Natural killer cell (primary cell): ENCODE measurements at regions not wholly inside any gene's neighbourhood (a gene's known extent, or its start where the extent isn't known, plus 50 kb on each side); places are given as distances from the start of the nearest gene placed in this dataset.

ENCODE experiments used
- ATAC-seq, 3 donors: fragments of 150-1000 bp in 2 of 3; fragments of 200-7000 bp in 1 of 3; cut with Tn5 transposase; 1 replicate in 1 of 3; 2 replicates in 2 of 3; pipeline ENCODE4 v1.10.0; 2021; ENCODE audit warnings: mild to moderate bottlenecking in 2 of 3, moderate library complexity in 2 of 3
- DNase-seq, 2 donors: peaks; one replicate each; pipeline versions ENCODE4 v3.0.0 to v3.0.0-alpha.2; 2013 to 2021; ENCODE audit warnings: mixed read lengths in 1 of 2
- H3K27ac ChIP-seq: one replicate; pipeline ENCODE4 v1.5.1; 2013; ENCODE audit warnings: mild to moderate bottlenecking, low read length
- H3K27me3 ChIP-seq: one replicate; pipeline ENCODE4 v1.6.1; 2013; ENCODE audit warnings: low read length; ENCODE audit not compliant: control insufficient read depth, insufficient read depth
- H3K36me3 ChIP-seq: one replicate; pipeline ENCODE4 v1.6.1; 2013; ENCODE audit warnings: low read length; ENCODE audit not compliant: control insufficient read depth, insufficient read depth
- H3K4me1 ChIP-seq: one replicate; pipeline ENCODE4 v1.6.1; 2013; ENCODE audit warnings: low read length; ENCODE audit not compliant: control insufficient read depth, insufficient read depth
- H3K4me3 ChIP-seq: one replicate; pipeline ENCODE4 v1.5.1; 2013; ENCODE audit warnings: low read length
- H3K9me3 ChIP-seq: one replicate; pipeline ENCODE4 v1.6.1; 2013; ENCODE audit warnings: low read length; ENCODE audit not compliant: control insufficient read depth, insufficient read depth
- H3K27ac Mint-ChIP-seq, 2 donors: one replicate each; pipeline ENCODE4 v1.8.0; 2022; ENCODE audit warnings: mild to moderate bottlenecking in 2 of 2, mixed read lengths in 2 of 2, moderate library complexity in 1 of 2
- H3K27me3 Mint-ChIP-seq, 2 donors: one replicate each; pipeline ENCODE4 v1.8.0; 2022; ENCODE audit warnings: low read depth in 2 of 2, mixed read lengths in 2 of 2
- H3K36me3 Mint-ChIP-seq: one replicate; pipeline ENCODE4 v1.8.0; 2022; ENCODE audit warnings: mixed read lengths
- H3K4me1 Mint-ChIP-seq, 2 donors: one replicate each; pipeline ENCODE4 v1.8.0; 2022; ENCODE audit warnings: mixed read lengths in 2 of 2
- H3K4me3 Mint-ChIP-seq: one replicate; pipeline ENCODE4 v1.8.0; 2022; ENCODE audit warnings: mild to moderate bottlenecking, moderate library complexity, mixed read lengths
- H3K9me3 Mint-ChIP-seq, 2 donors: one replicate each; pipeline ENCODE4 v1.8.0; 2022; ENCODE audit warnings: mixed read lengths in 2 of 2
- CTCF ChIP-seq: fragments of 200-600 bp; IDR thresholded peaks from one replicate; pipeline ENCODE4 v1.8.0; 2022; ENCODE audit warnings: antibody characterized with exemption
- WGBS: methylation state at CpG from one replicate; pipeline ENCODE4 v1.1.7; 2013; ENCODE audit warnings: missing lambda C conversion rate; ENCODE audit not compliant: insufficient coverage; 5-methylcytosine and 5-hydroxymethylcytosine counted together
- intact Hi-C: fragments of 100-400 bp; cut with micrococcal nuclease; formaldehyde crosslinking; loops from one replicate; pipeline ENCODE4 v1.14.2; 2022

GRCh38 chr12:91662021-91662420 lies 479.4 kb upstream of the DCN start:
- no peaks in the 10 kb centered on the region for H3K27me3 ChIP-seq
- Mint-ChIP-seq H3K27me3 (peaks cover 0 to 9% of the 10 kb centered on the region in 2 donors), H3K9me3 (no peaks in the 10 kb centered on the region), H3K36me3 (no peaks in the 10 kb centered on the region), H3K4me3 (no peak overlapping the region), H3K4me1 (no peaks in the 10 kb centered on the region), H3K27ac (no peak overlapping the region)
- no peak for ATAC-seq
- intact Hi-C loops = no loop called here
- no peaks in the 10 kb centered on the region for H3K36me3 ChIP-seq
- H3K27ac ChIP-seq = no peak overlapping the region
- no peaks in the 10 kb centered on the region for H3K4me1 ChIP-seq
- no peak for DNase-seq
- H3K4me3 ChIP-seq = no peak overlapping the region
- WGBS = 92% methylated on average over 1 of the region's 1 CpG
- no peak for TF ChIP-seq CTCF
- no peaks in the 10 kb centered on the region for H3K9me3 ChIP-seq

- Histone ChIP-seq H3K36me3 (no peaks in the 10 kb centered on the region), H3K4me3 (no peak overlapping the region), H3K27ac (no peak overlapping the region), H3K27me3 (no peaks in the 10 kb centered on the region), H3K9me3 (no peaks in the 10 kb centered on the region), H3K4me1 (no peaks in the 10 kb centered on the region)
- Mint-ChIP-seq H3K27me3 (peaks cover 0 to 11% of the 10 kb centered on the region in 2 donors), H3K4me1 (no peaks in the 10 kb centered on the region), H3K27ac (no peak overlapping the region), H3K36me3 (no peaks in the 10 kb centered on the region), H3K4me3 (no peak overlapping the region), H3K9me3 (no peaks in the 10 kb centered on the region)
- ATAC-seq (no peak), DNase-seq (no peak)
- intact Hi-C loops = no loop called here
- no peak for TF ChIP-seq CTCF
- no CpG with 5 or more reads among the region's 3 CpGs for WGBS
Measured at GRCh38 chr12:91657032-91657431, 474.4 kb upstream of the DCN start.

GRCh38 chr12:91655966-91656365 lies 473.3 kb upstream of the DCN start:
- DNase-seq (no peak), ATAC-seq (no peak)
- H3K4me3 Mint-ChIP-seq = no peak overlapping the region
- WGBS = 100% methylated on average over 2 of the region's 3 CpGs
- Histone ChIP-seq H3K9me3 (no peaks in the 10 kb centered on the region), H3K4me3 (no peak overlapping the region), H3K27ac (no peak overlapping the region), H3K36me3 (no peaks in the 10 kb centered on the region), H3K27me3 (no peaks in the 10 kb centered on the region), H3K4me1 (no peaks in the 10 kb centered on the region)
- no peak for TF ChIP-seq CTCF
- H3K4me1 Mint-ChIP-seq = no peaks in the 10 kb centered on the region
- peaks cover 0 to 18% of the 10 kb centered on the region in 2 donors for H3K27me3 Mint-ChIP-seq
- no peaks in the 10 kb centered on the region for H3K9me3 Mint-ChIP-seq
- no peak overlapping the region for H3K27ac Mint-ChIP-seq
- no peaks in the 10 kb centered on the region for H3K36me3 Mint-ChIP-seq
- intact Hi-C loops = no loop called here

GRCh38 chr12:91654087-91654486 lies 471.5 kb upstream of the DCN start:
- no peak overlapping the region for H3K27ac ChIP-seq
- H3K9me3 Mint-ChIP-seq = no peaks in the 10 kb centered on the region
- WGBS = no CpG with 5 or more reads among the region's 3 CpGs

More at GRCh38 chr12:91654087-91654486, 471.5 kb upstream of the DCN start:
- no peaks in the 10 kb centered on the region for H3K4me1 Mint-ChIP-seq
- H3K36me3 Mint-ChIP-seq = no peaks in the 10 kb centered on the region
- no peak for DNase-seq
- H3K27me3 ChIP-seq = no peaks in the 10 kb centered on the region
- no peak overlapping the region for H3K4me3 Mint-ChIP-seq
- H3K27me3 Mint-ChIP-seq = peaks cover 0 to 21% of the 10 kb centered on the region in 2 donors
- intact Hi-C loops = no loop called here
- no peaks in the 10 kb centered on the region for H3K4me1 ChIP-seq
- no peak overlapping the region for H3K4me3 ChIP-seq
- H3K9me3 ChIP-seq = no peaks in the 10 kb centered on the region
- no peak for ATAC-seq
- no peaks in the 10 kb centered on the region for H3K36me3 ChIP-seq
- H3K27ac Mint-ChIP-seq = no peak overlapping the region
- no peak for TF ChIP-seq CTCF
